ENCODE measurements at regions not wholly inside any gene's neighbourhood (a gene's known extent, or its start where the extent isn't known, plus 50 kb on each side); places are given as distances from the start of the nearest gene placed in this dataset.
"Not testable (repeated sequence)": the region's sequence is repeated elsewhere in the genome, so short reads cannot be mapped to it uniquely, and the experiment has no call there.

DNA sequence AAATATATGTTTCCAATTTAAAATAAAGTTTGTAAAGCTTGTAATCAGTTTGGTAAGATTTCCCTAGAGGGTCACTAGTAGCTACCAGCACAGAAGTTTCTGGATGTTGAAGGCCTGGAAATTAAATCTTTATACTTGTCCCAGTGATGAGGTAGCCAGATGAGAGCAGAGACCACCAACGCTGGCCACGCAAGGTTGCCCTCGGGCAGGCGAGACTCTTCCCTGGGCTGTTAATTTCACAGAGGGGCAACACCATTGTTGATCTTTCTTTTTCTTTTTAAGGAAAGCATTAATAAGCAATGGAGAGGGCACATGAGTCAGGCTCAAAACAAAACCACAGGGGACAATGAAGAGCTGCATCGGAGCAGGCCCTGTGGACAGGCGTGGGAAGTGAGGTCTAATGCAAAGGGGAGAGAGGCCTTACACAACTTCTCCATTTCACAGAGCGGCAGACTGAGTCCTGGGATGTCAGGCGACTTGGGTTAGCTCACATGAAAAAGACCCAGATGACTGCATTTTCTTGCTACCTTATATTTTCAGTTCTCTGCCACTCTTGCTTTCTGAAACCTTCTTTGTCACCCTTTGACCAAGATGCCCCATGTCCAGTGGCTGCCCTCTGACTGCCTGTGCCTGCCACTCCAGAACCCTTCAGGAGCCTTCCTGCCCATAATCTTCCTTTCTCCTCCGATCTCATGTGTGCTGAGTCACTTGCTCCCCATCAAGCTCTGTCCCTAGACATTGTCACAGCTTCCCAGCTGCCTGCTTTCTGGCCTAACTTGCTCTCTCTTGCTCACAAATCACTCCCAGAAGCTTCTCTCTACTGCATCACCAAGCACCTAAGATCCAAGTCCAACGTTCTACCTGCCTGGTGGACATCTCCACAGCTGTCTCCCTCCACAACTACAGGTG lies 107.7 kb upstream of the CDYL start:
- DNase-seq = no peak
- CTCF ChIA-PET = no interaction called here
- no peaks in the 10 kb centered on the region for H3K9me3 Mint-ChIP-seq

DNA sequence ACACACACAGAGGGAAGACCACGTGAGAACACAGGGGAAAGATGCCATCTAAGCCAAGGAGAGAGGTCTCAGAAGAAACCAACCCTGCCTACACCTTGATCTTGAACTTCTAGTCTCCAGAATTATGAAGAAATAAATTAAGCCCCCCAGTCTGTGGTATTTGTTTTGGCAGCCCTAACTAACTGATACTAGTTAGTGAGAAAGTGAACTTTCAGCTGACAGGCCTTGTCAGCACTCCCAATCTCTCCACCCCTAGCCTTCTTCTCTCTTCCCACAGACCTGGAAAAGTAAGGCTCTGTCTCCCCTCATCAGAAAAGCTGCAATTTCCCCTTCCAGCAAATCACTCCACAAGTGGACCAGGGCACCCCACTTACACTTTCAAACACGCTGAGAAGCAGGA lies 108.6 kb upstream of the CDYL start:
- H3K27ac Mint-ChIP-seq = no peak overlapping the region
- H3K27me3 Mint-ChIP-seq = peaks cover 5% of the 10 kb centered on the region

More for the DNA sequence above, 107.7 kb upstream of the CDYL start:
- no peak overlapping the region for H3K27ac Mint-ChIP-seq
- H3K27me3 Mint-ChIP-seq = peaks cover 5% of the 10 kb centered on the region
- no peaks in the 10 kb centered on the region for H3K4me1 Mint-ChIP-seq
- H3K4me3 Mint-ChIP-seq = no peak overlapping the region
- H3K36me3 Mint-ChIP-seq = no peaks in the 10 kb centered on the region

DNA sequence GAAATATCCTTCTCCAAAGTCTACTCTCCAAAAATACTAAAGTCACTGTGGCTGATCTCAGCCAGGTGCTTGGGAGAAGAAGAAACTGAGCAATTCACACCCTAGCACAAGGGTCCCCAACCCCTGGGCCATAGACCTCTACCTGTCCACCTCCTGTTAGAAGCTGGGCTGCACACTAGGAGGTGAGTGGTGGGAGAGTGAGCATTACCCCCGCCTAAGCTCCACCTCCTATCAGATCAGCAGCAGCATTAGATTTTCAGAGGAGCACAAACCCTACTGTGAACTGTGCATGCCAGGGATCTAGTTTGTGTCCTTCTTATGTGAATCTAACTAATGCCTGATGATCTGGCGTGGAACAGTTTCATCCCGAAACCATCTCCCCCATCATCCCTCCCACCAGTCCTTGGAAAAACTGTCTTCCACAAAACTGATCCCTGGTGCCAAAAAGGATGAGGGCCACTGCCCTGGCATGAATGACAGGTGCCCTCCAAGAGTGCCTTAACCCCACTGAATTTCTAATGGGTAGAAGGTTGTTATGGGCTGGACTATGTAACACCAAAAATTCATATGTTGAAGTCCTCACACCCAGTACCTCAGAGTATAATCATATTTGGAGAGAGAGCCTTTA lies 109.2 kb upstream of the CDYL start:
- H3K4me3 Mint-ChIP-seq = no peak overlapping the region
- H3K4me1 Mint-ChIP-seq = no peaks in the 10 kb centered on the region
- peaks cover 5% of the 10 kb centered on the region for H3K27me3 Mint-ChIP-seq

More for the DNA sequence above, 108.6 kb upstream of the CDYL start:
- no peaks in the 10 kb centered on the region for H3K4me1 Mint-ChIP-seq
- H3K36me3 Mint-ChIP-seq = no peaks in the 10 kb centered on the region
- H3K4me3 Mint-ChIP-seq = no peak overlapping the region
- CTCF ChIA-PET = no interaction called here
- no peak for DNase-seq
- no peaks in the 10 kb centered on the region for H3K9me3 Mint-ChIP-seq

DNA sequence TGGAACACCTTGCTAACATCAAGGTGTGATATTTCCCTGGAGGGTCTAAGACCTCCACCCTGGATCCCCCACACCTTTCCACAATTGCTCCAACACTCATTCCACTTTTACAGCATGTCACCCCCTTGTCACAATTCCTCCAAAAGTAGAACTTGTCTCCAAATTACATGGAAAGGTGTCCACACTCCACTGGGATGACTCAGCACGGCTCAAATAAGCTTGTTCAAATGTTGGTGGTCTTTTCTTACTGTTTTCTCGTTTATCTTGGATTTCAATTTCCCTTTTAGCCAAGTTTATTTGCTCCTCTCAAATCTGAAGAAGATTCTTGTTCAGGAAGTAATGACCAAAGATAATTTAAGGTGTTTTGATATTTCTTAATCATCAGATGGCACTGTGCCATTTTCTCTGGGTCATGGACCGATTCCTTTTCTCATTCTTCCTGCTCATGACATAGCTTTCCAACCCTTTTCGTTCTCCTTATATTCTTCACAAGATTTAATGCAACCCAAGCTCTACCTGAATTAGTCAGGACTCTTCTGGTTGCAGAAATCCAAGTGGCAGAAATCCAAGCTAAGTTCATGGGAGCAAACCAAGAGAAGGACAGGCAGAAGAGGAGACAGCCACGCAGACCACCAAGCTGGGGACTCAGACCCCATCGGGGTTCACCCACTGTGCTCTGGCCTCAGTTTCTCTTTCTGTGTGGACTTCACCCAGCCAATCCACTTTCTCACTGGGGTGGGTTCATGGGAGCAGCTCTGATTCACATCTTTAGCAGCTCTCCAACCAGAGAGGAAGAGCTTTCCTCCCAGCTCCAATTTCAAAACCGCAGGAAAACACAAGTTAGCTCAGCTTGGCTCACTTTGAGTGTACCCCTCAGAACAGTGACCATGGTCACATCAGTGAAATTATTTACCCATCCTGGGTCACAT lies 110.5 kb upstream of the CDYL start:
- no peak overlapping the region for H3K27ac Mint-ChIP-seq

More for the DNA sequence above, 109.2 kb upstream of the CDYL start:
- CTCF ChIA-PET = no interaction called here
- Mint-ChIP-seq H3K27ac (no peak overlapping the region), H3K9me3 (no peaks in the 10 kb centered on the region), H3K36me3 (no peaks in the 10 kb centered on the region)
- no peak for DNase-seq

DNA sequence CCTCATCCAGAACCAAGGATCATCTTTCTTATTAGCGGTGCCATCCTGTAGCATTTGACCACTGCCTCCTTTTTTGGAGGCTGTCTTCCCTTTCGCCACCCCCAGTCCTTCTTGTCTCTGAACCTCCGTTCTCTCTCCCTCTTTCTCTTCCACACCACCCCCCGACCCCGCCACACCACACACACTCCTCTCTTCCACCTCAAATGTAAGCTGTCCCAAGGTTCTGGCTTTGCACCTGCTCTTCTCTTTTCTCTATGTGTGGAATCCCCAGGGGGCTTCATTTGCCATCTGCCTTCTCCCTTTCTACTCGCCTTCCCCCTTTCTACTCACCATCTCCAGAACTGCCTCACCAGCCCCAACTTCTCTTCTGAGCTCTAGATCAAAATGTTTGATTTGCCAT lies 111.3 kb upstream of the CDYL start:
- H3K27ac Mint-ChIP-seq = no peak overlapping the region
- no peak for DNase-seq

More for the DNA sequence above, 110.5 kb upstream of the CDYL start:
- peaks cover 2% of the 10 kb centered on the region for H3K9me3 Mint-ChIP-seq
- no peaks in the 10 kb centered on the region for H3K36me3 Mint-ChIP-seq
- no peaks in the 10 kb centered on the region for H3K4me1 Mint-ChIP-seq
- H3K27me3 Mint-ChIP-seq = peaks cover 9% of the 10 kb centered on the region
- CTCF ChIA-PET = no interaction called here
- no peak for DNase-seq
- H3K4me3 Mint-ChIP-seq = no peak overlapping the region

DNA sequence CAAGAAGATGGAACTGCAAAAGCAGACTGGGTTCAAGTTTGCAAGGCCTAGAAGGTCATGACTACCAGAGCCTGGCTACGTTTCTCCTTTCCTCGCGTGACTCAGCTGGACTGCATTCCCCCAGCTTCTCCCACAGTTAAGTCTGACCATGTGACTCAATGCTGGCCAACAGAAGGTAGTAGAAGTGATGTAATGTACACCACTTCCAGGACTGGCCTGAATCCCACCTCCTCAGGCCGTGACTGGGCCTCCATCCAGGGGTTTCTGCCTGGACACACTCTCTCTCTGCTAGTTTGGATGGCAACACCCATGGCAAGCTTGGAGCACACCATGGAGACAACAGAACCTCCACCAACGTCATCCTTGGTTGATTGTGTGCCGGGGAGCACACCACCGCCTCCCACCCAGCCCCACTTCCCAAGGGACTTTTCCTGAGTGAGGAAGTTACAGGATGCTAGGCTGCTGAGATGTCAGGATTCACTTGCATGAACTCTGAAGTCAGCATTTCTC lies 112.0 kb upstream of the CDYL start:
- H3K4me3 Mint-ChIP-seq = no peak overlapping the region
- no peaks in the 10 kb centered on the region for H3K4me1 Mint-ChIP-seq
- H3K27me3 Mint-ChIP-seq = peaks cover 10% of the 10 kb centered on the region
- H3K27ac Mint-ChIP-seq = no peak overlapping the region
- peaks cover 2% of the 10 kb centered on the region for H3K9me3 Mint-ChIP-seq
- CTCF ChIA-PET = no interaction called here
- no peak for DNase-seq
- H3K36me3 Mint-ChIP-seq = no peaks in the 10 kb centered on the region

More for the DNA sequence above, 111.3 kb upstream of the CDYL start:
- peaks cover 10% of the 10 kb centered on the region for H3K27me3 Mint-ChIP-seq
- peaks cover 2% of the 10 kb centered on the region for H3K9me3 Mint-ChIP-seq
- H3K4me1 Mint-ChIP-seq = no peaks in the 10 kb centered on the region
- no peaks in the 10 kb centered on the region for H3K36me3 Mint-ChIP-seq
- no peak overlapping the region for H3K4me3 Mint-ChIP-seq
- CTCF ChIA-PET = no interaction called here

DNA sequence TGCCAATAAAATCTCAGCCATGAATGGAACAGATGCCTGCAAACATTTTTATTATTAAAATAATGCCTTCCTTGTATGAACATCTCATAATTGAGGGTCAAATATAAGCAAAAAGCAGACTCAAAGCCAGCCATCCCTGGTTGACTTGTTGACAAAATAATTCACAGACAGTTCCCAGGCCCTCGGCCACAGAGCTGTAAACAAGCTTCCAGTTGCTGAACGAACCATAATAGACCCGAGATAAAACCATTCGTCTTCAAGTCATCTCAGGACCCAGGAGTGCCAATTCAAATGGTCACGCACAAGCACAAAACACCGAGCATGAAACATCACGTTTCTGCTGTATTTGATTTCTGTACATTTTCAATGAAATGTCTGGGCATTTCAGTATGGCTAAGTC lies 113.3 kb upstream of the CDYL start:
- Mint-ChIP-seq H3K27me3 (peaks cover 17% of the 10 kb centered on the region), H3K36me3 (no peaks in the 10 kb centered on the region), H3K27ac (no peak overlapping the region), H3K4me1 (no peaks in the 10 kb centered on the region), H3K4me3 (no peak overlapping the region), H3K9me3 (peaks cover 2% of the 10 kb centered on the region)
- DNase-seq = no peak
- CTCF ChIA-PET = no interaction called here

DNA sequence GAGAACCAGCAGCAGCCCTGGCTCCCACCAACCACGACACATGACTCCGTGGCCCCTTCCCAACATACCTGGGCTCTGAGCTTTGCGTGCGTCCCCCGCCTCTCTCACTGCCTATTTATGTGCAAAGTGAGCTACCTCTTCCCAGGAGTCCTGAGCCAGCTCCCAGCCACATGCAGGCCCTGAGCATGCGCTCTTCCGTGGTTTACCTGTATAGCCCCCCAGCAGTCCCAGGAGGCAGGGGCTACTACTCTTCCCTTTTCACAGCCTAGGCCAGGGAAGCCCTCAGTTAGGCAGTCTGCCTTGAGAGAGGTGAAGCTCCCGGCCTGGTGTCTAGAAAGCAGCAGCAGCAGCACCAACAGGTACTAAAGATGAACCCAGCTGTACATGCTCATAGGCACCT lies 114.8 kb upstream of the CDYL start:
- H3K4me1 Mint-ChIP-seq = no peaks in the 10 kb centered on the region
- no peak overlapping the region for H3K4me3 Mint-ChIP-seq
- no peaks in the 10 kb centered on the region for H3K36me3 Mint-ChIP-seq
- CTCF ChIA-PET = interaction anchor here (0.6 kb wide), 1 partner anchor 43 kb away, joined by 3 read pairs; no protein-coding TSS in a partner anchor
- DNase-seq = no peak
- peaks cover 12% of the 10 kb centered on the region for H3K27me3 Mint-ChIP-seq
- H3K9me3 Mint-ChIP-seq = peaks cover 2% of the 10 kb centered on the region
- H3K27ac Mint-ChIP-seq = no peak overlapping the region

DNA sequence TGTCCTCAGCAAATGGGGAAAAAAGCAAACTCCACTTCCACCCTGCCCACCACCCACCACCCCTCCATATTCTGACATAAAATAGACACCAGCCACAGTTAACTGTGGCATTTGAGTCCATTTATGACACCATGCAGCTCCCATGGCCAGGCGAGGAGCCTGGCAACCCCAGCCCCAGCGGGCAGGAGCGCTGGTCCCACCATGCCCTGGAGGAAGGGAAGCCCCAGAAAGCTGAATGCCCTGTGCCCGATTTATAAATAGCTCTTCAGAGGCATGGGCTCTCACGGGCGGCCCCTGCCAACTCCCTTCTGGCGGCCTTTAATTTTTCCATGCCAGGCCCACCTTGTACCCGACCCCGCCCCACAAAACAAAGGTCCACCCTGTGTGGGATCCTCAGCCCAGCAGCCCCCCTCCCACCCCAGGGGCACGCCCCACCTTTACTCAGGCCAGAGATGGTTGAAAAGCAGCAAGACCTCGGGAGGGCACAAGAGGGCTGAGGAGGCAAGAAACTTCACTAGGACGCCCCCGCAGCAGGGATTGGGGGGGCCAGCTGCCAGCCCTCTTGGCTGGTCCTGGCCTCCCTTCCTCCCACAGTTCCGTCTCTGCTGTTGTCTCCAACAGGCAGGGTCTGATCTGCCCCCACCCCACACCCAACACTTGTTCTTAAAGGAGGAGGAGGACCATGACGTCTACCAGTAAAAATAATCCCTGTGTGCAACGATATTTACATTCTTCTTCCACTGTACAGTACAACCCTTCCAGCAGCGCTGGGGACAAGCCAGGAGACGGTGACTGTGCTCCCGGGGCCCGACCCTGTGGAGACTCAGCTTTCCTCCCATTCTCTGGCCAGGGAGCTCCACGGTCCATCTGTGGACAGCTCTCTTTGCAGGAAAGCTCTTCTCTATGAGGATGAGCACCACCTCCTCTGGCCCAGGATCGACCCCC lies 115.6 kb upstream of the CDYL start:
- Mint-ChIP-seq H3K27me3 (peaks cover 12% of the 10 kb centered on the region), H3K9me3 (peaks cover 2% of the 10 kb centered on the region), H3K27ac (no peak overlapping the region), H3K4me1 (no peaks in the 10 kb centered on the region), H3K4me3 (no peak overlapping the region), H3K36me3 (no peaks in the 10 kb centered on the region)
- CTCF ChIA-PET = no interaction called here
- no peak for DNase-seq

DNA sequence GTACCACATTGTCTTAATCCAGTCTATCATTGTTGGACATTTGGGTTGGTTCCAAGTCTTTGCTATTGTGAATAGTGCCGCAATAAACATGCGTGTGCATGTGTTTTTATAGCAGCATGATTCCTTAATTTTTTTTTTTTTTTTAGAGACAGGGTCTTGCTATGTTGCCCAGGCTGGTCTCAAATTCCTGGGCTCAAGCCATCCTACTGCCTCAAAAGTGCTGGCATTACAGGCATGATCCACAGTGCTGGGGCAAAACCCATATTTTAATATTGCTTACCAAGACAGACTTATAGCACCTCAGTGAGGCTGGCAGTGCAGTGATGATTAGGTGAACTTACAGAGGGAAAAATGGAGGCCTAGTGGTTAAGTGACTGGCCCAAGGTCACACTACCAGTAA lies 116.5 kb upstream of the CDYL start:
- CTCF ChIA-PET, H3K4me3 Mint-ChIP-seq, H3K9me3 Mint-ChIP-seq, DNase-seq, H3K27ac Mint-ChIP-seq, H3K4me1 Mint-ChIP-seq, H3K36me3 Mint-ChIP-seq: not testable (repeated sequence)
- H3K27me3 Mint-ChIP-seq = peaks cover 20% of the 10 kb centered on the region

DNA sequence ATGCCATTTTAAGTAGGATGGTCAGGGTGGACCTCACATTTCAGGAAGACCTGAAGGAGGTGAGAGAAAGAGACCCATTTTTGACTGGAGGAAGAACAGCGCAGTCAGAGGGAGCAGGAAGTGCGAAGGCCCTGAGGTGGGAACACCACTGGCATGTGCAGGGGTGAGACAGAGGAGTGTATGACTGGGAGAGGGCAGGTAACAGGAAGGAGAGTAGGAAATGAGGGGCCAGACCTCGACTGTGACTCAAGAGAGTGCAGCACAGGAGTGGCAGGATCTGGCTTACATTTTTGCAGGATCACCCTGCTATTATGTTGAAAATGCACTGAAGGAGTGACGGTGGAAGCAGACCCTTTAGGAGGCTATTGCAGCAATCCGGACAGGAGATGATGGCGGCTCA lies 117.7 kb upstream of the CDYL start:
- H3K36me3 Mint-ChIP-seq = no peaks in the 10 kb centered on the region
- peaks cover 2% of the 10 kb centered on the region for H3K9me3 Mint-ChIP-seq
- no peak overlapping the region for H3K27ac Mint-ChIP-seq
- no peak overlapping the region for H3K4me3 Mint-ChIP-seq
- peaks cover 20% of the 10 kb centered on the region for H3K27me3 Mint-ChIP-seq
- no peak for DNase-seq
- CTCF ChIA-PET = no interaction called here
- no peaks in the 10 kb centered on the region for H3K4me1 Mint-ChIP-seq

DNA sequence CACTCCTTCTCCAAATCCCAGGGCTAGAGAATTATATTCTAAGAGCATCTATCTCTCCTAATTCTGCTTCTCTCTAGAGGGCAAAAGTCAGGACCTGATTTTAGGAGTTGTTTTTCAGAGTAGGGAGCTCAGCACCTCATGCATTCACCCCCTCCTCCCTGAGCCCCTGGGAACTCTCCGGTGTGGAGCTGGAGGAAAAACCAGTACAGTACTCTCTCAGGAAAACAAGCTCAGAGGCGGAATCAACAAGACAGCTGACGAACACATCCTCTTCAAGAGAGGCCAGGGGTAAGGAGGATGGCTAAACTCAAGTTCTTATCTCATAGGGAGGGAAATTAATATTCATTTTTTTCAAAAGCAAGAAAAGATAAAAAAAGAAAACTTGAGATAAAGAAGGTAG lies 120.1 kb upstream of the CDYL start:
- peaks cover 20% of the 10 kb centered on the region for H3K27me3 Mint-ChIP-seq
- H3K27ac Mint-ChIP-seq = no peak overlapping the region
- no peaks in the 10 kb centered on the region for H3K36me3 Mint-ChIP-seq
- H3K4me3 Mint-ChIP-seq = no peak overlapping the region
- H3K4me1 Mint-ChIP-seq = no peaks in the 10 kb centered on the region
- peaks cover 2% of the 10 kb centered on the region for H3K9me3 Mint-ChIP-seq
- CTCF ChIA-PET = no interaction called here
- no peak for DNase-seq

DNA sequence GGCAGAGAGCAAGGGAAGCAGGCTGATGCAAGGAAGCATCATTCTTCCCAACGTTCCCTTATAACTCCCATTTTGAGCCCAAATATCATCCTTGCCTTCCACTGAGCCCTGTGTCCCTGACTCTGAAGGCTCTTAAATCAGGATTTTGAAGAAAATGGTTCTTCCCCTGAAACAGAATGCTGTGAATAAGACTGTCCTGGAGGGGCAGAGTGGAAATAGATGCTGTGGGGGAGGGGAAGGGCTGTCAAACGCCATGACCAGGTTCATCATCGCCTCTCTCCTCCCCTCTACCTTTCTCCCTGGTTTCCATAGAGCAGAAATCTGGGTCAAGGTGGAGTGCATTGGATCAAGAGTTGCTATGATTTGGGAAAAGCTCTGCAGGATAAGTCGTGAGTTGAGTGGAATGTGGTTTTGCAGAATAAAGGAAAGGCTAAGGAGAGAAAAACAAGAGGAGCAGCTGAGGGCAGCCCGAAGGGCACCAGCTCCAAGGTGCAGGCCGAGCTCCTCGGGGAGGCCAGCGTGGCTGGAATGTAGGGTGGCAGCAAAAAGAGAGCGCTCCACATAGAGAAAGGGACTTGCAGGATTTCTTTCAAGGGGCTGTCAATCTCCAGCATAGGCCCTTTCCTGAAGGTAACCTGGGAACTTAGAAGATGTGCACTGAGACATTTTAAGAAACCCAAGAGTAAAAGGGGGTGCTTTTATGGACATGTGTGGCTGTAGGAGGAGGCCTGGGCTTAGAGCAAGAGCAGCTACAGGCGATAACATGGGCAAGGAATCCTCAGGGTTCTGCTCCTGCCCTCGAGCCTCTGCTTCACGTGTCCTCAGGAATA lies 120.8 kb upstream of the CDYL start:
- no peak for DNase-seq
- H3K9me3 Mint-ChIP-seq = no peaks in the 10 kb centered on the region
- no peak overlapping the region for H3K27ac Mint-ChIP-seq
- no peaks in the 10 kb centered on the region for H3K36me3 Mint-ChIP-seq
- H3K4me3 Mint-ChIP-seq = no peak overlapping the region
- CTCF ChIA-PET = no interaction called here
- H3K4me1 Mint-ChIP-seq = no peaks in the 10 kb centered on the region
- peaks cover 15% of the 10 kb centered on the region for H3K27me3 Mint-ChIP-seq

Data from activated naive CD4-positive, alpha-beta T cell treated with anti-CD3 and anti-CD28 coated beads, Interleukin-2, amount 10 ng/mL, durations not matched to agents 7 days and 5 days (primary cell).